Peyer's patch (tissue), 4 donors: ENCODE measurements at regions not wholly inside any gene's neighbourhood (a gene's known extent, or its start where the extent isn't known, plus 50 kb on each side); places are given as distances from the start of the nearest gene placed in this dataset.

Source experiments
- CTCF ChIP-seq, 6 experiments: fragments of 450-650 bp in 4 of 6; fragments of 200-600 bp in 2 of 6; sonication (generic) in 1 of 6; IDR thresholded peaks; one replicate each; pipeline ENCODE4 v1.5.1; 2017 to 2019; ENCODE audit warnings: antibody characterized with exemption in 6 of 6, mild to moderate bottlenecking in 3 of 6, moderate library complexity in 1 of 6
- POLR2A ChIP-seq, 2 donors: fragments of 450-650 bp; IDR thresholded peaks; one replicate each; pipeline ENCODE4 v1.5.1; 2017; ENCODE audit warnings: antibody characterized with exemption in 2 of 2, mild to moderate bottlenecking in 2 of 2, moderate library complexity in 2 of 2

DNA sequence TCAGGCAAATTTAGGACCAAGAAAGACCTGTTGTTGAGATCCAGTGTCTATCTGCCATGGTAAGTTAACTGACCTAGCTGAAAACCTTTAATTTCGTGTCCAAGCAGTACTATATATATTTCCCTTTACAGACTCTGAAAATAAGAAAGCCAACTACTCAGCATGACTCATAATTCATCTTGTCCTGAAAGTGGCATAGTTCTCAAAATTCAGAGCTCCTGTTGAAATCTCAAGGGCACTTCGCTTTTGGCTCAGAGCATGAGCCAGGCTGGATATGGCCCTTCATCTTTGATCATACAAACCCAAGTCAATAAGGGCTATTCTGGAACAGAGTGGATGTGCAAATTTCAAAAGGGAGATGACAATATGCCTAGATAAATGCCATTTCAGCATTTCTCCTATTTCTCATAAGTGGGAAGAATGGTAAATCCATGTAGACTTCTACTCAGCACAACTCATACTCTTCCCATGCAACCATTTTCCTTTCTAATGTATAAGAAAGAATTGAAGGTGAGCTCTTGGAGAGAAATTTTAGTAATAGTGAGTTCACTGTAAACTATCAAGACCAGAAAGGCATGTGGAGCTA, 567.9 kb upstream of the DAB2 start:
- TF ChIP-seq CTCF (IDR thresholded peaks at IDR 0.05) = no peak
- no peak for TF ChIP-seq POLR2A (IDR thresholded peaks at IDR 0.05)
